ENCODE measurements at regions not wholly inside any gene's neighbourhood (a gene's known extent, or its start where the extent isn't known, plus 50 kb on each side); places are given as distances from the start of the nearest gene placed in this dataset.

GRCh38 chr2:14358339-14358738 is 274.2 kb upstream of the LRATD1 start:
- TF ChIP-seq CTCF (IDR thresholded peaks at IDR 0.05) (no peak), EP300 (IDR thresholded peaks at IDR 0.05) (no peak)

All from tibial nerve (tissue), 4 donors.